ENCODE measurements at regions not wholly inside any gene's neighbourhood (a gene's known extent, or its start where the extent isn't known, plus 50 kb on each side); places are given as distances from the start of the nearest gene placed in this dataset.

- Mint-ChIP-seq H3K4me3 (no peak overlapping the region), H3K27ac (no peak overlapping the region), H3K4me1 (ENCODE audit: low read depth) (peaks cover 15% of the 10 kb centered on the region), H3K9me3 (no peaks in the 10 kb centered on the region), H3K27me3 (ENCODE audit: insufficient read depth) (peaks cover 7% of the 10 kb centered on the region), H3K36me3 (ENCODE audit: low read depth) (no peaks in the 10 kb centered on the region)
- no peak for DNase-seq (ENCODE audit: low spot score)
- intact Hi-C loops (cut with micrococcal nuclease) = no loop called here
Measured at GRCh38 chr6:163782436-163783003, 368.0 kb downstream of the QKI start.

DNA sequence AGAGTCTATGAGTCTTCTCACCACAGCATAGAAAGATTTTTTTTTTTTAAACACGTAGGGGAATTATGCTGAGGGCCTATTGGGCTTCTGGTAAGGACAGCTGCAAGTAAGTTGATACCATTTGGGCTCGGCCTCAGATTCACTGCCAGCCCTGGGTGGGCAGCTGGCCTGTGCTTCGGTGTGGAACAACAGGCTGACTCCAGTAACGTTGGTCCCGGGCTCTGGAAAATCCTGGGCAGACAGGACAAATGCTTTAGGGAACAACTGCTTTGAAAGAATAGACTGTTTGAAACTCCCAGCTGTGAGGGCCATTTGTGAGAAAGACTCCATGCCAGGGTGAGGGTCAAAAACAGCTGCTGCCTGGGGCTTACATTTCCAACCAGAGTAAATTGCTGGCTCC is 366.5 kb downstream of the QKI start:
- H3K4me3 Mint-ChIP-seq = no peak overlapping the region
- no peaks in the 10 kb centered on the region for H3K9me3 Mint-ChIP-seq
- DNase-seq (ENCODE audit: low spot score) = no peak
- H3K4me1 Mint-ChIP-seq (ENCODE audit: low read depth) = peaks cover 10% of the 10 kb centered on the region
- H3K27me3 Mint-ChIP-seq (ENCODE audit: insufficient read depth) = peaks cover 7% of the 10 kb centered on the region
- H3K36me3 Mint-ChIP-seq (ENCODE audit: low read depth) = no peaks in the 10 kb centered on the region
- H3K27ac Mint-ChIP-seq = no peak overlapping the region
- intact Hi-C loops (cut with micrococcal nuclease) = no loop called here

DNA sequence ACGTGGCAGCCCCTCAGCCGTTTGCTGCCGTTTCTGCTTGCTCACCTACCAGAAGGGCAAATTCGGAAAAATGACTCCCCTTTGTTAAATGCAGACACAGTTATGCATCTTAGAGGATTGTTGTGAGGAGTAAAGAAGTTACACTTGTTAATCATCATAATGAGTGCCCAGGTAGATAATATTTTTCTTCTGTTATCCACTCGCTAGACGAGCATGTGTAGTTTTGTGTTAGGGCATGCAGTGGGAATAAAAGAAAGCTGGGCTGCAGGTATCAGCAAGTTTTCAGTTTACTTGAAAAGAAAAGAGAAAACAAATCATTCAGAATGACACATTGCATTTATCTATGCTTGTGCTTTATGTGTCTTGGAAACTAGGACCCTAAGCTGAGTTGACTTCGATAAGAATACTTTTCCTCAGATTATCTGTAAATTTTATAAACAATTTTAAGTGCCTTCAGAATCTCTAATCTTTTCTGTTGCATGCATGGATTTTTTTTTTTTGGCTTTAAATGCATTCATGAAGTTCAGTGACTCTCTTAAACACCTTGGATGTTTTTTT is 365.3 kb downstream of the QKI start:
- no peak overlapping the region for H3K27ac Mint-ChIP-seq
- no peak overlapping the region for H3K4me3 Mint-ChIP-seq
- intact Hi-C loops (cut with micrococcal nuclease) = no loop called here
- H3K4me1 Mint-ChIP-seq (ENCODE audit: low read depth) = peaks cover 10% of the 10 kb centered on the region
- H3K36me3 Mint-ChIP-seq (ENCODE audit: low read depth) = no peaks in the 10 kb centered on the region
- no peaks in the 10 kb centered on the region for H3K9me3 Mint-ChIP-seq
- H3K27me3 Mint-ChIP-seq (ENCODE audit: insufficient read depth) = peaks cover 7% of the 10 kb centered on the region
- no peak for DNase-seq (ENCODE audit: low spot score)

- H3K4me1 Mint-ChIP-seq (ENCODE audit: low read depth) = peaks cover 5% of the 10 kb centered on the region
- no peaks in the 10 kb centered on the region for H3K36me3 Mint-ChIP-seq (ENCODE audit: low read depth)
- H3K27me3 Mint-ChIP-seq (ENCODE audit: insufficient read depth) = peaks cover 9% of the 10 kb centered on the region
- H3K27ac Mint-ChIP-seq = no peak overlapping the region
- intact Hi-C loops (cut with micrococcal nuclease) = no loop called here
- H3K9me3 Mint-ChIP-seq = no peaks in the 10 kb centered on the region
- H3K4me3 Mint-ChIP-seq = no peak overlapping the region
- no peak for DNase-seq (ENCODE audit: low spot score)
Measured at GRCh38 chr6:163777716-163778115, 363.2 kb downstream of the QKI start.

DNA sequence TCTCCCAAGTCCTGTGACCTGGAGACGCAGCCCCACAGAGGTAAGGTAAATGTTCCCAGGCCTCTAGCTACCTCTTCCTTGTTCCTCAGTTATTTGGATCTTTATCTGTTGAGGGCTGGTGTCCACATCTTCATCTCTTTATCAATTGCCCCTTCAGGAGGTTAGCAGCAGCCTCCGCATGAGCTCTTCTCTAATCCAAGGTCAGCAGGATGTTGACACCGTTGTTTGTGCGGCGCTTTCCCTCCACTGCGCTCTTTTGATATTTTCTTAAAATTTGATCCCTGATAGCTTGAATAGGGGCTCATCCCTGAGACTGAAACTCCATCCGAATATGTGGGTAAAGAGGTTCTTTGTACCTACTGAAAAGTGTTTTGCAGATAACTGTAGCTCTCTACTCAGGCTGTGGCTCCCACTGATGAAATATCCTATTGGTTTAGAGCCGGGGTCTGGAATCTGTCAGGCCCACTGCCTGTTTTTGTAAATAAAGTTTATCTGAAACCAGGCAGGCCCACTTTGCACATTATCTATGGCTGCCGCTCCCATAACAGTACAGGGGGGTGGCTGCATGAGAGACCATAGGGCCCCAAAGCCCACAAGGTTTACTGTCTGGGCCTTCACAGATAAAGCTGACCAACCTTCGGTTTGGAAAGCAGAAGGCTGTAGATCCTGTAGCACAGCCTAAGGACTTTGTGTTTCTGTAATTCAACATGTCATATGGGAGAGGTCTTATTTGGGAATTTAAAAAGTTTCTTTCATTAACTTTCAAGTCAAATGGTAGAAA is 362.6 kb downstream of the QKI start:
- no peaks in the 10 kb centered on the region for H3K36me3 Mint-ChIP-seq (ENCODE audit: low read depth)
- H3K27ac Mint-ChIP-seq = no peak overlapping the region
- H3K9me3 Mint-ChIP-seq = no peaks in the 10 kb centered on the region
- no peaks in the 10 kb centered on the region for H3K4me1 Mint-ChIP-seq (ENCODE audit: low read depth)
- intact Hi-C loops (cut with micrococcal nuclease) = no loop called here
- H3K4me3 Mint-ChIP-seq = no peak overlapping the region
- DNase-seq (ENCODE audit: low spot score) = no peak
- H3K27me3 Mint-ChIP-seq (ENCODE audit: insufficient read depth) = peaks cover 12% of the 10 kb centered on the region

GRCh38 chr6:163776196-163776905 is 361.8 kb downstream of the QKI start:
- DNase-seq (ENCODE audit: low spot score) = no peak
- H3K4me1 Mint-ChIP-seq (ENCODE audit: low read depth) = no peaks in the 10 kb centered on the region
- H3K36me3 Mint-ChIP-seq (ENCODE audit: low read depth) = no peaks in the 10 kb centered on the region
- intact Hi-C loops (cut with micrococcal nuclease) = no loop called here
- H3K4me3 Mint-ChIP-seq = no peak overlapping the region
- H3K27ac Mint-ChIP-seq = no peak overlapping the region
- H3K27me3 Mint-ChIP-seq (ENCODE audit: insufficient read depth) = peaks cover 12% of the 10 kb centered on the region
- H3K9me3 Mint-ChIP-seq = no peaks in the 10 kb centered on the region

DNA sequence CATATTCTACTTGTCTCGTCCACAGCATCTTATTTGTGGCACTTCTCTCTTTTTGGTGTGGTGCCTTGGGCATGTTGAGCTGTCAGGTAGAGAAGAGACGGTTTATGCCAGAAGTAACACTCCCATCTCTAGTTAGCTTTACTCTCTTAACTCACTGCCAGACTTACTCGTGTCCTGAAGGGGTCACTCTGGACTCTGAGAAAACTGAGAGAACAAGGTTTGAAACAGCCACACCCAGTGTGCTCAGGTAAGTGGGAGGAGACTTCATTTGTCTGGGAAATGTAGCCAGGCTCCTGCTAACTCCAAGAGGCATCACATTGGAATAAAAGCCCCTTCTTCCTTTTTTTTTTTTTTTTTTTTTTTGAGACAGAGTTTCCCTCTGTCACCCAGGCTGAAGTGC is 360.8 kb downstream of the QKI start:
- H3K4me1 Mint-ChIP-seq (ENCODE audit: low read depth) = no peaks in the 10 kb centered on the region
- no peak overlapping the region for H3K27ac Mint-ChIP-seq
- no peak overlapping the region for H3K4me3 Mint-ChIP-seq
- no peaks in the 10 kb centered on the region for H3K9me3 Mint-ChIP-seq
- intact Hi-C loops (cut with micrococcal nuclease) = no loop called here
- no peaks in the 10 kb centered on the region for H3K36me3 Mint-ChIP-seq (ENCODE audit: low read depth)
- peaks cover 15% of the 10 kb centered on the region for H3K27me3 Mint-ChIP-seq (ENCODE audit: insufficient read depth)
- DNase-seq (ENCODE audit: low spot score) = no peak

DNA sequence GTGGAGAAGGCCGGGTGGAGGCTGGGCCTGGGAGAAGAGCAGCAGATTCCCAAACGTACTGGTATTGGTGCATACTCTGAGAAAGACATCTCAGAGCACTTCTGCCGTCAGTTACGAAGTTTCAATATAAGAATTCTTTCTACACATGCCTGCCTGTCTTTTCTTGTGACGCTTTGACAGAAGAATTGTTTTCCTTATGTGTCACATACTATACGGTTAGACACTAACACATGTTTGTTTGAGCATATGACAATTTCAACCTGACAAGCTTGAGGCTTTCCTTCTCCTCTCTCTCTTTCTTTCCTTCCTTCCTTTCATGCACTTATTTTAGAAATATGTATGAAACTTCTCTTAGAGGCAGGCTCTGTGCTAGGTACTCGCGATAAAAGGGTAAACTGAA is 360.0 kb downstream of the QKI start:
- Mint-ChIP-seq H3K9me3 (no peaks in the 10 kb centered on the region), H3K27ac (no peak overlapping the region), H3K4me3 (no peak overlapping the region), H3K4me1 (ENCODE audit: low read depth) (no peaks in the 10 kb centered on the region), H3K27me3 (ENCODE audit: insufficient read depth) (peaks cover 13% of the 10 kb centered on the region), H3K36me3 (ENCODE audit: low read depth) (no peaks in the 10 kb centered on the region)
- DNase-seq (ENCODE audit: low spot score) = no peak
- intact Hi-C loops (cut with micrococcal nuclease) = no loop called here

GRCh38 chr6:163773646-163774045 is 359.1 kb downstream of the QKI start:
- intact Hi-C loops (cut with micrococcal nuclease) = no loop called here
- Mint-ChIP-seq H3K36me3 (ENCODE audit: low read depth) (no peaks in the 10 kb centered on the region), H3K4me1 (ENCODE audit: low read depth) (no peaks in the 10 kb centered on the region), H3K9me3 (no peaks in the 10 kb centered on the region), H3K27me3 (ENCODE audit: insufficient read depth) (peaks cover 13% of the 10 kb centered on the region), H3K4me3 (no peak overlapping the region), H3K27ac (no peak overlapping the region)
- no peak for DNase-seq (ENCODE audit: low spot score)

DNA sequence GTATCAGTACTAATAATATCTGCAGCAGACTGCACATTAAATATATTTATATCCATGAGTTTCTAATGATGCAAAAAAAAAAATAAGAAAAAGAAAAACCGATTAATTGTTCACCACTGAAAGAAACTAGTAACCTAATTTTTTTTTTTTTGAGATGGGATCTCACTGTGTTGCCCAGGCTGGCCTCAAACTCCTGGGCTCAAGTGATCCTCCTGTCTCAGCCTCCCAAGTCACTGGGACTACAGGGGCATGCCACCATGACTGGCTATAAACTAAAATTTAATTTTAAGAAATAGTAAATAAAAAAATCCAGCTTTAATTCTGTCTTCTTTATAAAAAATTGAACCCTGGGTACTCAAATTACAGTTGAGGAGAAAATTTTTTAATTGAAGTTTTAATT is 358.2 kb downstream of the QKI start:
- DNase-seq (ENCODE audit: low spot score) = no peak
- H3K9me3 Mint-ChIP-seq = no peaks in the 10 kb centered on the region
- peaks cover 10% of the 10 kb centered on the region for H3K27me3 Mint-ChIP-seq (ENCODE audit: insufficient read depth)
- H3K36me3 Mint-ChIP-seq (ENCODE audit: low read depth) = no peaks in the 10 kb centered on the region
- H3K27ac Mint-ChIP-seq = no peak overlapping the region
- no peaks in the 10 kb centered on the region for H3K4me1 Mint-ChIP-seq (ENCODE audit: low read depth)
- no peak overlapping the region for H3K4me3 Mint-ChIP-seq
- intact Hi-C loops (cut with micrococcal nuclease) = no loop called here

- no peak for DNase-seq (ENCODE audit: low spot score)
- H3K4me3 Mint-ChIP-seq = no peak overlapping the region
- H3K9me3 Mint-ChIP-seq = no peaks in the 10 kb centered on the region
- no peak overlapping the region for H3K27ac Mint-ChIP-seq
- peaks cover 12% of the 10 kb centered on the region for H3K27me3 Mint-ChIP-seq (ENCODE audit: insufficient read depth)
- intact Hi-C loops (cut with micrococcal nuclease) = no loop called here
- H3K36me3 Mint-ChIP-seq (ENCODE audit: low read depth) = no peaks in the 10 kb centered on the region
- H3K4me1 Mint-ChIP-seq (ENCODE audit: low read depth) = no peaks in the 10 kb centered on the region
Measured at GRCh38 chr6:163771180-163771579, 356.7 kb downstream of the QKI start.

DNA sequence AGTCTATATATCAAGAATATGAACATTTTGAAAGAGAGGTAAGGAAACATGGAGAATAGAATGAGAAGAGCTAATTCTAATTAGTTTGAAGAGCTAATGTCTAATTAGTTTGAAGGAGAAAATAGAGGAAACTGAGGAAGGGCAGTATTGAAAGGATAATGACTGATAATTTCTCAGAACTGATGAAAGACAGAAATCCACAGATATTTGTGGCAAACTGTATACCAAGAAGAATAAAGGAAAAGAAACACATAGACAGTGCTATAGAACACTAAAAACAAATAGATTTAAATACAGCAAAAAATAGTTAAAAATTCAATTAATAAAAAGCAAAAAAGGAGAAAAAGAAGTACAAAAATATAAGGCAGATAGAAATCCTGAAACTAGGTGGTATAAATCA is 354.4 kb downstream of the QKI start:
- Mint-ChIP-seq H3K4me1 (ENCODE audit: low read depth) (peaks cover 6% of the 10 kb centered on the region), H3K36me3 (ENCODE audit: low read depth) (no peaks in the 10 kb centered on the region), H3K27ac (no peak overlapping the region), H3K9me3 (no peaks in the 10 kb centered on the region), H3K4me3 (no peak overlapping the region), H3K27me3 (ENCODE audit: insufficient read depth) (peaks cover 10% of the 10 kb centered on the region)
- intact Hi-C loops (cut with micrococcal nuclease) = no loop called here
- DNase-seq (ENCODE audit: low spot score) = no peak

DNA sequence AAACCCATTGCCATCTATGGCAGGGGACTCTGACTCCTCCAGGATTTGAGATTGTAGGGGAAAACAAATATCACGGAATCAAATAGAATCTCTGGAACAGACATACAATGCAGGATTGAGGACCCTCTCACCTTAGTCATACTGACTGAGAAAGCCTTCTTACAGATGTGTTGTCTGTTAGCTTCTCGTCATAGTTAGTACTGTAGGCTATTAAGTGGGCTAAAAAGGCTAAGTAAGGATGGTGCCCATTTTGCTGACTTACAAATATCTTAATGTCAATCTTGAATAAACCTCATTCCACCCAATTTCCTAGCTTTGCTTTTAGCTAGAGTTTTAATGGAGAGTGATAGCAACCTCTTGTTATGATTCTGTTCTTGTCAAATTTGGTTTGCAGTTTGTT is 352.4 kb downstream of the QKI start:
- DNase-seq (ENCODE audit: low spot score) = no peak
- H3K27ac Mint-ChIP-seq = no peak overlapping the region
- H3K4me1 Mint-ChIP-seq (ENCODE audit: low read depth) = peaks cover 6% of the 10 kb centered on the region
- H3K36me3 Mint-ChIP-seq (ENCODE audit: low read depth) = no peaks in the 10 kb centered on the region
- intact Hi-C loops (cut with micrococcal nuclease) = no loop called here
- peaks cover 6% of the 10 kb centered on the region for H3K27me3 Mint-ChIP-seq (ENCODE audit: insufficient read depth)
- H3K9me3 Mint-ChIP-seq = no peaks in the 10 kb centered on the region
- H3K4me3 Mint-ChIP-seq = no peak overlapping the region
